ENCODE measurements at regions not wholly inside any gene's neighbourhood (a gene's known extent, or its start where the extent isn't known, plus 50 kb on each side); places are given as distances from the start of the nearest gene placed in this dataset.

DNA sequence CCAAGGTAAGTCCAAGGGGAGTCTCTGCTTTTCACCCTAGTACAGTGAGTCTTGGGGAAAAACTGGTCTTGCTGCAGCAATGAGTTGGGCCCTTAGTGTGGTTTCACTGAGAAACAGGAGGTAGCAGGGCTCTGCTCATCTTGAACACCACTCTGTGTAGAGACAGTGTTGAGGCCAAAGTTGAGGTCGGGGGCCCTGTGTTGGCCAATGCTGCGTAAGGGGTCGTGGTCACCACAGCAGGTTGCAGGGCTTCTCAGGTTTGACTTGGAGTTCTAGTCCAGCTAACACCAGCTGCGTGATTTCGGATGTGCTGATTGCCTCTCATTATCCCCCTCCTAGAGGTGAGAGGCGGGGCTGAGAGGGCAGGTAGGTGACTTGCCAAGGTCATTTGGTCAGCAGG lies 807.5 kb downstream of the VRK1 start:
- intact Hi-C loops (cut with DNase I, micrococcal nuclease) = no loop called here
- ATAC-seq = no peak
- DNase-seq = no peak

DNA sequence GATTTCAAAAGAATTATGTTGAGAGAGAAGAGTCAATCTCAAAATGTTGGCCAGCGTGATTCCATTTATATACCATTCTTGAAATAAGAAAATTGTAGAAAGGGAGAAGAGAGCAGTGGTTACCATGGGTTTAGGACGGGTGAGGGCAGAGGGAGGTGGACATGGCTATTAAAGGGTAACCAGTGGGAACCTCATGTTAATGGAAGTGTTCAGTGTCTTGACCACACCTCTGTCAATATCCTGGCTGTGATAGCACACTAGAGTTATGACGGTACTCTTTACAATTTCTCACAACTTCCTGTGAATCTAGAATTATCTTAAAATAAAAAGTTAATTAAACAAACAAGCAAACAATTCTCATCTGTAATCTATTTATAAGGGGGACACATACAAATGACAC lies 821.2 kb downstream of the VRK1 start:
- DNase-seq (no peak), ATAC-seq (no peak)
- intact Hi-C loops (cut with DNase I, micrococcal nuclease) = no loop called here

DNA sequence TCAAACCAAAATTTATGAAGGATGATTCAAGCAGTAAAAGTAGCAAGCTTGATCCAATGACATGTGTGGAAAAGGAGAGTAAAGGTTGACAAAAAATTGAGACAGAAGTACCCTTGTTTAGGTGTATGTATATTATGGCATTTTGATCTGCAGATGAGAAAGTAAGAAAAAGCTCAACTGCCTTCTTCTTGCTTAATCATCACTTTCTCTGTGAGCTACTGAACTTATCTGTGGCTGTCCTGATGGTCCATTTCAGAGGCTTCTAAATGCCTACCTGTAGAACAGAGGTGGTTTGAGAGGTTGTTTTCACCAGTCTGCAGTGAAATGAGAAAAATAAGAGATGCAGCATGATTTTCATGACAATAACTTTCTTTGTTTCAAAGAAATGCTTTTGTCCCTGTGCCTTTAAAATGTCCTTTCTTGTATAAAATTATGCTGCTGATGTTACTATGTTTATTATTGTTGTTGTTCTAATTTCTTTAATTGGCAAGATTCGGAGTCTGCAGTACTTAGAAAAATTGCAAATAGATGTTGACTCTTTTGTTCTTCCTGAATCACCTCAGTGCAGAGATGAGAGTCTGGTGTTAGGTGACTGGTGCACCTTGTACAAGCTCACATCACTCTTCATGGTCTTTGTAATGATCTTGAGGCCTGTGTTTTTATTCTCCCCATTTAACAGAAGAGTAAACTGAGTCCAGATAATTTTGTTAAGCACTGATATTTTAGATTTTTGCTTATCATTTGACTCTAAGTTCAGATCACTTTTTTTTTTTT lies 821.9 kb downstream of the VRK1 start:
- DNase-seq (no peak), ATAC-seq (no peak)
- intact Hi-C loops (cut with DNase I, micrococcal nuclease) = no loop called here

GRCh38 chr14:97620066-97620465 lies 822.9 kb downstream of the VRK1 start:
- no peak for DNase-seq
- ATAC-seq = no peak
- intact Hi-C loops (cut with DNase I, micrococcal nuclease) = no loop called here

- ATAC-seq = no peak
- DNase-seq = no peak
- intact Hi-C loops (cut with DNase I, micrococcal nuclease) = no loop called here
These were observed 827.8 kb downstream of the VRK1 start for GRCh38 chr14:97624985-97625384.

DNA sequence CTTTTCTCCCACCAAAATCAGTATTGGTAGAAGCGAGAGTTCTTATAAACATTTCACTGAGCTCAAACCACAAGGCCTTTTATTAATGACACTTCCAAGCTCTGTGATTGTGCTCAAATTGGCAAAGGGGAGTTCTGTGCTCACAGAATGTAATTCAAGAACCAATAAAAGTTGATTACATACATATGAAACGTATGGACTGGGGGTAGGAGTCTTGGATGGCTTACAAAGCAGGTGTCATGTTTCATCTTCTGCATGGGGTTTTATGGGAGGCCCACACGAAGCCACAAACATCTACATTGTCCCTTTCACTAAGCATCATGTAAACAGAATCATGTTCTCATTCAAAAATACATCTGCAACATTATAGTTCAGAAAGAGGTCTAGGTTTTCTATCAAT lies 828.3 kb downstream of the VRK1 start:
- no peak for ATAC-seq

DNA sequence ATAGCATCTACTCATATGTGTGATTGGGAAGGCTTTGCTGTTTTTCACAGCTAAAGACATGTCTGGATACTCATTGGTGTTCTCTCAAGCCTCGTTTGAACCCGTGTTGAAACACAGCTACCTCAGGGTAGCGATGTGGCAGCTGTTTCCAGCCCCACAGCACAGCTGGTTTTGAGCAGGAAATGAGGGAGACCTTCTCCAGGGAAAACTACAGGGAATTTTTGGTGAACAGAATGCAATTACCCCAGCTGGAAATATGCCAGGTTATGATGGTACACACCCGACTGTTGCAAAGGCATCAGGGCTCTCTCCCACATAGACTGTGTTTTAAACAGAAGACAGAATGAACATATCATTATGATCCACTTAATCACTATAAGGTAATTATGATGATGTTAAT lies 828.9 kb downstream of the VRK1 start:
- intact Hi-C loops (cut with DNase I, micrococcal nuclease) = no loop called here
- DNase-seq (no peak), ATAC-seq (no peak)

More for the DNA sequence above, 828.3 kb downstream of the VRK1 start:
- intact Hi-C loops (cut with DNase I, micrococcal nuclease) = no loop called here
- DNase-seq = no peak

- ATAC-seq (no peak), DNase-seq (no peak)
- intact Hi-C loops (cut with DNase I, micrococcal nuclease) = no loop called here
These were observed 833.1 kb downstream of the VRK1 start for GRCh38 chr14:97630249-97630648.

DNA sequence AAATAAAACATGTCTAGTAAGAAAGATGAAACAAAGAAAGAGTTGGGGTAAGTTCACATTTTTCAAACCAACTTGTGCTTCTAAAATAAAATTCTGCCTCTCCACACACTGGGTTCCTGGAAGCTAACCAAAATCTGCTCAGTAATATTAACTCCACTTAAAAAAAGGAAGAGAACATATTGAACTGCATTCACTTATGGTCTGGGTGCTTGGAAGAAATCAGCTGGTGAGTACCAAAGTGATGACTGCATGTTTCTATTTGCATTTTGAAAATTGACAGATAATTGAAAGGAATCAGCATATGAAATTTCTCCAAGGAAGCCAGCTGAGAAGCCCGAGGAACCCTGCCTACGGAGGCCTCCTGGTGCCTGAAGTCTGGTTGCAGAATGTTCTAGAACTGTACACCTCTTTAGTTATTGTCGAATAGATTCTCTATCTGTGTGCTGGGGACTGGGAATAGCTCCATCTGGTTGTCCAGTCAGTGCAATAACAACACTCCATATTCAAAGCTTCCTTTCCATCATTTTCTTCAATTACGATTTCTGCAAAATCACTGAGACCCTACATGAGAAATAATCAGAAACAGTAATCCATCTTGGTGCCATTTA lies 836.1 kb downstream of the VRK1 start:
- intact Hi-C loops (cut with DNase I, micrococcal nuclease) = no loop called here
- DNase-seq (no peak), ATAC-seq (no peak)

DNA sequence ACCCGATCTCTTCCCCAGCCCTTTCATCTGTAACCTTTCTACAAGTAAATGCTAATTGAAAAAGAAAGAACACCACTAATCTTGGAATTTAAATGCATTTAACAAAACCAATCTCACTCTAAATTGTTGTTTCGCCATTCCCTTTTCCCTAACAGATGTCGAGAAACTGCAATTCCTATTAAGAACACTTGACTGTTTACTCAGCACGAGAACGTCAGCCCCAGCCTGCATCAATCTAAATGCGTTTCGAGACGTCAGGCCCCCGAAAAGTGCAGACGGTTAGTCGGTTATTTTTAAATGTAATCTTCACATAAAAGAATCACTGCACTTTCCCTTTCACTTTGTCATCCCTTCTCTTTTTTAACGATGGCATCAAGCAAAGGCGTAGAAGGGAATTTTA lies 837.6 kb downstream of the VRK1 start:
- no peak for ATAC-seq
- intact Hi-C loops (cut with DNase I, micrococcal nuclease) = no loop called here
- no peak for DNase-seq

GRCh38 chr14:97638864-97639263 lies 841.7 kb downstream of the VRK1 start:
- no peak for DNase-seq
- intact Hi-C loops (cut with DNase I, micrococcal nuclease) = no loop called here
- no peak for ATAC-seq

- intact Hi-C loops (cut with DNase I, micrococcal nuclease) = no loop called here
- ATAC-seq = no peak
- no peak for DNase-seq
These were observed 842.8 kb downstream of the VRK1 start for GRCh38 chr14:97640031-97640430.

DNA sequence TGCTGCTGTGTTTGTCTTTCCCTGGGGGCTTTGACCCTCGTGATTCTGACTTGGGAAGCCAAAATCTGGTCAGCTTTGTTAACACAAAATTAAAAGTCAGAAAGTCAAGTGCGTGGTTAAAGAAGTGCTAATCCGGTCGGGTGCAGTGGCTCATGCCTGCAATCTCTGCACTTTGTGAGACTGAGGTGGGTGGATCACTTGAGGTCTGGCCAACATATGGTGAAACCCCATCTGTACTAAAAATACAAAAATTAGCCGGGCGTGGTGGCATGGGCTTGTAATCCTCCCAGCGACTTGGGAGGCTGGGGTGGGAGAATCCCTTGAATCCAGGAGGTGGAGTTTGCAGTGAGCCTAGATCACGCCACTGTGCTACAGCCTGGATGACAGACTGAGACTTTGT lies 844.6 kb downstream of the VRK1 start:
- ATAC-seq = no peak
- DNase-seq = no peak
- intact Hi-C loops (cut with DNase I, micrococcal nuclease) = no loop called here

DNA sequence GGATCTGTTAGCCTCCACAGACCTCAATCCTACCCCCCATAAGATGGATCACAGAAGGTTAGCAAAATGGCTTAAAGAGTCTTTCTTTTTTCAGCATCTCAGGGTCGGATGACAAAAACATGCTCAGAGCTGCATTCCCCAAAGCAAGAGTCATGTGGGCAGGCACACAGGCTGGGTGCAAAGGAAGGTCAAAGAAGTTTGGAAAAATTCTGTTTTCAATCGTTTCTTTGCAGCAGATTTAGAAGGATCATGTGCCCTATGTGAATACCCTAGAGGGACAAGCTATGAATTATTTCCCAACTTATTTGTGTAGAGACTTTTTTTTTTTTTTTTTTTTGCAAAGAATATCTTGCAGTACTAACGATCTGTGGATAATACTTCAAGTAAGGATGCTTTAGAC lies 845.4 kb downstream of the VRK1 start:
- ATAC-seq (no peak), DNase-seq (no peak)
- intact Hi-C loops (cut with DNase I, micrococcal nuclease) = no loop called here

DNA sequence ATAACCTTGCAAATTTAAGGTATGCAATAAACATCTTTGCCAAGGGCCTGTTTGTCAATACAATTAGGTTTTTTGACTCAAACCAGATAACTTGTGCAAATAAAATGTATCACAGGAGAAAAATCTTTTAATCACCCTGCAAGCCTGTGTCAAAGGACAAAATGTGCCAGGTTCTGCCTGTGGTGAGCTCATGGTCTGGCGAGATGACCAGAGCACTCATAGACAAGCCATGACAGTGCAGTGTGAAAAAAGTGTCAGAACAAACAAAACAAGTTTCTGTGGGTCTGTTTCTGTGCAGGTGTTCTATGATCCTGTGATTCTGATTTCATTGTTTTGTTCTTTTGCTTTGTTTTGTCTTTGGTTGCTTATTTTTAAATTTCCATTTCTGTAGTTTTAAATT lies 847.2 kb downstream of the VRK1 start:
- ATAC-seq = no peak
- no peak for DNase-seq
- intact Hi-C loops (cut with DNase I, micrococcal nuclease) = no loop called here

DNA sequence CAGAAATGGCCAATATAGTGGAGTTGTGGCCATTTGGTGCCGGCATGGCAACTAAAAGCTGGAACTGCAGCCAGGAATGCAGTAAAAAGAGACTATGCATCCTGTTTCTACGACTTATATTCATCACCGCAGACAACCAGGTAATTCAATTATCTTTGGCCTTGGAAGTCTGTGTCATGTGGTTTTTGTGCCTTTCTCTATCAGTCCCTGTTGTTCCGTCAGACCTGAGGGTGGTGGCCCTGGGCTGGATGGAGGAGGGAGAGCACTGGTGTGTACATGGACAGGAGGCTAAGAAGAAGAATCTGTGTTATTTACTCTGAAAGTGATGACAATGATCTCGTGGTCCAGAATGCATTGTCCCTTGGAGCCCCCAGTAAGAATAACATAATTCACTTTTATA lies 852.6 kb downstream of the VRK1 start:
- ATAC-seq (no peak), DNase-seq (no peak)

DNA sequence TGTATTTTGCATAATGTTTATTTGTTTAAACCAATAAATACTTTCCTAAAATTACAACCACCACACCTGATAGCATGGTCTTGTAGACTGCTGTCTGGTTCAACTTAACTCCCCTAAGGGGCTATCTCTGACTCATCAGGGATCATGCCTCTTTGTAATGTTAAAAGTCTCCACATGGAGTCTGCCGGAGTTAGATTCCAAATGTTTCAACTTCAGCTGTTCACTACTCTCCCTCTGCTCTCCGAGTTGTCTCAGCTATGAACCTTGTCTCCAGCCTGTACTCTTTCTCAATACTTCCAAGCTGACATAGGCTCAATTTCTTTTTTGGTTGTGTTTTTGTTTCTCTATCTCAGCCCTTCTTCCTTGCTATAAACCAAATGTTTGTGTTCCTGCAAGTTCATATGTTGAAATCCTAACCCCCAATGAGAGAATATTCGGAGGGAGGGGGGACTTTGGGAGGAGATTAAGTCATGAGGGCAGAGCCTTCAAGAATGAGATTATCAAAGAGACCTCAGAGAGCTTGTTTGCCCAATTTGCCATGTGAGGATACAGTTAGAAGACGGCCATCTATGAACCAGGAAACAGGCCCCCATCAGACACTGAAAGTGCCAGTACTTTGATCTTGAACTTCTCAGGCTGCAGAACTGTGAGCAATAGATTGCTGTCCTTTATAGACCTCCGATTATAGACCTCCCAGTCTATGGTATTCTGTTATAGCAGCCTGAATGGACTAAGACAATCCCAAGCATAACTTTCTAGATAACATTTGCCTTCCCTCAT lies 858.2 kb downstream of the VRK1 start:
- DNase-seq = no peak
- intact Hi-C loops (cut with DNase I, micrococcal nuclease) = no loop called here
- ATAC-seq = no peak

More for the DNA sequence above, 852.6 kb downstream of the VRK1 start:
- intact Hi-C loops (cut with DNase I, micrococcal nuclease) = no loop called here

GRCh38 chr14:97657609-97658008 lies 860.4 kb downstream of the VRK1 start:
- no peak for ATAC-seq
- no peak for DNase-seq
- intact Hi-C loops (cut with DNase I, micrococcal nuclease) = no loop called here

DNA sequence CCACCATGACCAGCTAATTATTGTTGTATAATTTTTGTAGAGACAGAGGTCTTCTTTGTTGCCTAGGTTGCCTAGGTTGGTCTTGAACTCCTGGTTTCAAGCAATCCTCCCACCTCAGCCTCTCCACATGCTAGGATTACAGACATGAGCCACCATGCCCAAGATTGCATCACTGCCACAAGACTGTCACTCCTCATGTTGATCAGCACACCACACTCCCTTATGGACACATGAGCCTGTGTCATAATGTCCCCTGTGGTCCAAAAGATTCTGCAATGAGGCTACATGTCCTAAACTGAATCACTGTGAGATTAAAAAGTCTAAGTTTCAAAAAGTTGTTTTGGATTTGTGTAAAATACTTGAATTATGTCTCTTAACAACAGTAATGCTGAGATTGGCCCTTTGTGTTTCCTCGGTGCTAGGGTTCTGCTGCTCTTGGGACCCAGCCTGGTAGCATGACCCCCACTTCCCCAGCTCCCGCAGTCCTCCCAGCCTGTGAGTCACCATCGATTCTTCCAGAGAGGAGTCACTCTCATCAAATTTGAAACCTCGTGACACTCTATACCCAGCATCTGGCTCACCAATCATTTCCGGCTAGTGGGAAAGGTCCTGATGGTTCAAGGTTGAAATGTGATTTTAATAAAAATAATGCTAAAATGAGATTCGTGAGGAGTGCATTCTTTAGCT lies 890.9 kb downstream of the VRK1 start:
- ATAC-seq = no peak
- intact Hi-C loops (cut with DNase I, micrococcal nuclease) = no loop called here
- no peak for DNase-seq
